Endodermal cell (in vitro differentiated cells): ENCODE measurements at regions not wholly inside any gene's neighbourhood (a gene's known extent, or its start where the extent isn't known, plus 50 kb on each side); places are given as distances from the start of the nearest gene placed in this dataset.
"Not testable (repeated sequence)": the region's sequence is repeated elsewhere in the genome, so short reads cannot be mapped to it uniquely, and the experiment has no call there.

Experiments used
- DNase-seq: peaks from one replicate; pipeline ENCODE4 v3.0.0-alpha.2; 2017
- H3K27ac ChIP-seq: 2 replicates; pipeline ENCODE4 v1.5.1; 2013; ENCODE audit warnings: mild to moderate bottlenecking, low read depth, low read length, moderate library complexity
- H3K27me3 ChIP-seq: 2 replicates; pipeline ENCODE4 v1.6.1; 2013; ENCODE audit warnings: mild to moderate bottlenecking, low read length, moderate library complexity; ENCODE audit not compliant: insufficient read depth, control insufficient read depth, poor library complexity, severe bottlenecking
- H3K36me3 ChIP-seq: 2 replicates; pipeline ENCODE4 v1.7.0; 2013; ENCODE audit warnings: mild to moderate bottlenecking, low read length, moderate library complexity; ENCODE audit not compliant: control insufficient read depth, insufficient read depth
- H3K4me1 ChIP-seq: one replicate; pipeline ENCODE4 v1.7.0; 2013; ENCODE audit warnings: low read length; ENCODE audit not compliant: control insufficient read depth, insufficient read depth
- H3K4me3 ChIP-seq: 2 replicates; pipeline ENCODE4 v1.5.1; 2013; ENCODE audit warnings: mild to moderate bottlenecking, low read length, moderate library complexity
- H3K9ac ChIP-seq: 2 replicates; pipeline ENCODE4 v1.6.1; 2013; ENCODE audit warnings: mild to moderate bottlenecking, low read length, moderate library complexity; ENCODE audit not compliant: poor library complexity, severe bottlenecking; ENCODE audit errors: extremely low read depth
- H3K9me3 ChIP-seq: 2 replicates; pipeline ENCODE4 v1.6.1; 2013; ENCODE audit warnings: mild to moderate bottlenecking, low read length, moderate library complexity; ENCODE audit not compliant: control insufficient read depth
- H3K27ac Mint-ChIP-seq: 2 replicates; pipeline ENCODE4 v1.8.0; 2020; ENCODE audit warnings: mixed read lengths
- H3K27me3 Mint-ChIP-seq: 2 replicates; pipeline ENCODE4 v1.8.0; 2021; ENCODE audit warnings: mild to moderate bottlenecking, mixed read lengths; ENCODE audit not compliant: insufficient read depth
- H3K36me3 Mint-ChIP-seq: 2 replicates; pipeline ENCODE4 v1.8.0; 2020; ENCODE audit warnings: low read depth, mixed read lengths
- H3K4me1 Mint-ChIP-seq: 2 replicates; pipeline ENCODE4 v1.8.0; 2020; ENCODE audit warnings: mixed read lengths
- H3K4me3 Mint-ChIP-seq: 2 replicates; pipeline ENCODE4 v1.8.0; 2020; ENCODE audit warnings: mild to moderate bottlenecking, moderate library complexity, mixed read lengths
- H3K9me3 Mint-ChIP-seq: 2 replicates; pipeline ENCODE4 v1.8.0; 2020; ENCODE audit warnings: mild to moderate bottlenecking, mixed read lengths
- WGBS, 2 experiments: methylation state at CpG; one replicate each; pipeline versions ENCODE4 v1.1.5 to v1.1.7; 2013; ENCODE audit warnings: missing lambda C conversion rate in 2 of 2, mixed read lengths in 1 of 2; ENCODE audit not compliant: insufficient coverage in 1 of 2, insufficient read length in 1 of 2; 5-methylcytosine and 5-hydroxymethylcytosine counted together
- TF ChIP-seq, protein P1 (sequence below): fragments of 200-600 bp; sonication (generic); conservative IDR thresholded peaks from 2 replicates; pipeline ENCODE4 v1.5.0; 2021; ENCODE audit warnings: antibody characterized with exemption, mild to moderate bottlenecking

DNA sequence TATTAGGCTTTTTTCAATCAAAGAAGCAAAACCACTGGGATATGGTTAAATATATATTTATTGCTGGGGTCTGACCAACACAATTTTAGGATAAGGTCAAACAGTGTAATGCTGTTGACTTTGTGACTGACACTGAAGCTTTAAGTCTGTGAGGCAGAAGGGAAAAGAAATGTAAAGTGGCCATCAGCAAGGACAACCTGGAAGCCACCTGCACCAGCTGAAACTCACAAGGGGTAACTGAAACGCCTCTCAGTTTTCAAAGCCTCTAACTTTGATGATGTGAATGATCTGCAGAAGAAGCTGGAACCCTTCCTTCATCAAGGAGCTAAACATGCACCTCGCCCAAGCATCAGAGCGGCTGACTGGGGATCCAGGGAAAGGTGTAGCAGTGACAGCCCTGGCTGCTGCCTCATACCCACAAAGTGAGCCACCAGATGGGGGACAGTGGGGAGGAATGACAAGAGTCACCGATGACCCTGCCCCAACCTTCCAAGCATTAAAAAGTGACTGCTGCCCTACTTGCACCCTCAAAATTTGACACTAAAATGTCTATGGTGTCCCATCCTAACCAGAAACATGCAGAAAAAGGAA lies 284.9 kb upstream of the CNTNAP2 start:
- Mint-ChIP-seq H3K4me3 (no peak overlapping the region), H3K4me1 (no peaks in the 10 kb centered on the region), H3K27me3 (no peaks in the 10 kb centered on the region), H3K36me3 (no peaks in the 10 kb centered on the region), H3K27ac (no peak overlapping the region), H3K9me3 (peaks cover 6% of the 10 kb centered on the region)
- no peak for DNase-seq
- no peaks in the 10 kb centered on the region for H3K9me3 ChIP-seq
- no peak overlapping the region for H3K9ac ChIP-seq
- H3K36me3 ChIP-seq = no peaks in the 10 kb centered on the region
- no peak overlapping the region for H3K27ac ChIP-seq
- no peaks in the 10 kb centered on the region for H3K4me1 ChIP-seq
- no peak overlapping the region for H3K4me3 ChIP-seq
- WGBS, 2 experiments = 88 to 93% methylated on average over 4 of the region's 4 CpGs
- TF ChIP-seq, protein P1, sequence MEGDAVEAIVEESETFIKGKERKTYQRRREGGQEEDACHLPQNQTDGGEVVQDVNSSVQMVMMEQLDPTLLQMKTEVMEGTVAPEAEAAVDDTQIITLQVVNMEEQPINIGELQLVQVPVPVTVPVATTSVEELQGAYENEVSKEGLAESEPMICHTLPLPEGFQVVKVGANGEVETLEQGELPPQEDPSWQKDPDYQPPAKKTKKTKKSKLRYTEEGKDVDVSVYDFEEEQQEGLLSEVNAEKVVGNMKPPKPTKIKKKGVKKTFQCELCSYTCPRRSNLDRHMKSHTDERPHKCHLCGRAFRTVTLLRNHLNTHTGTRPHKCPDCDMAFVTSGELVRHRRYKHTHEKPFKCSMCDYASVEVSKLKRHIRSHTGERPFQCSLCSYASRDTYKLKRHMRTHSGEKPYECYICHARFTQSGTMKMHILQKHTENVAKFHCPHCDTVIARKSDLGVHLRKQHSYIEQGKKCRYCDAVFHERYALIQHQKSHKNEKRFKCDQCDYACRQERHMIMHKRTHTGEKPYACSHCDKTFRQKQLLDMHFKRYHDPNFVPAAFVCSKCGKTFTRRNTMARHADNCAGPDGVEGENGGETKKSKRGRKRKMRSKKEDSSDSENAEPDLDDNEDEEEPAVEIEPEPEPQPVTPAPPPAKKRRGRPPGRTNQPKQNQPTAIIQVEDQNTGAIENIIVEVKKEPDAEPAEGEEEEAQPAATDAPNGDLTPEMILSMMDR = no peak
- H3K27me3 ChIP-seq = no peaks in the 10 kb centered on the region

GRCh38 chr7:145817687-145818086 lies 298.9 kb upstream of the CNTNAP2 start:
- Mint-ChIP-seq H3K27ac (no peak overlapping the region), H3K4me1 (no peaks in the 10 kb centered on the region), H3K4me3 (no peak overlapping the region), H3K27me3 (no peaks in the 10 kb centered on the region), H3K36me3 (no peaks in the 10 kb centered on the region), H3K9me3 (peaks cover 2% of the 10 kb centered on the region)
- H3K27me3 ChIP-seq = no peaks in the 10 kb centered on the region
- H3K36me3 ChIP-seq = no peaks in the 10 kb centered on the region
- no peaks in the 10 kb centered on the region for H3K4me1 ChIP-seq
- peak; percentile 56 for DNase-seq
- TF ChIP-seq, protein P1 = peak; percentile 34
- 86 to 87% methylated on average over 5 to 8 of the region's 8 CpGs for WGBS, 2 experiments
- no peak overlapping the region for H3K9ac ChIP-seq
- H3K9me3 ChIP-seq = no peaks in the 10 kb centered on the region
- H3K4me3 ChIP-seq = no peak overlapping the region
- H3K27ac ChIP-seq = no peak overlapping the region

- H3K27me3 ChIP-seq = no peaks in the 10 kb centered on the region
Measured at GRCh38 chr7:145812218-145812617, 304.4 kb upstream of the CNTNAP2 start.

DNA sequence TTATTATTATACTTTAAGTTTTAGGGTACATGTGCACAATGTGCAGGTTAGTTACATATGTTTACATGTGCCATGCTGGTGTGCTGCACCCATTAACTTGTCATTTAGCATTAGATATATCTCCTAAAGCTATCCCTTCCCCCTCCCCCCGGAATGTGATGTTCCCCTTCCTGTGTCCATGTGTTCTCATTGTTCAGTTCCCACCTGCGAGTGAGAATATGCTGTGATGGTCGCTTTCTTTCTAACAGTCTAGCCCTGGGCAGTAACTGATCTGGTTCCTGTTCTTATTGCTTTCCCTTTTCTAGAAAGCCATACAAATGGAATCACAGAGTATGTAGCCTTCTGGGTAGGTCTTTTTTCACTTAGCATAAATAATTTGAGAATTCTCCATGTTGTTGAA lies 311.1 kb upstream of the CNTNAP2 start:
- not testable (repeated sequence) for DNase-seq, H3K27ac ChIP-seq, H3K36me3 ChIP-seq, H3K4me3 ChIP-seq, H3K4me1 ChIP-seq, H3K27ac Mint-ChIP-seq, H3K9ac ChIP-seq, H3K27me3 Mint-ChIP-seq, H3K4me1 Mint-ChIP-seq, H3K9me3 ChIP-seq, H3K36me3 Mint-ChIP-seq, H3K4me3 Mint-ChIP-seq, H3K9me3 Mint-ChIP-seq
- H3K27me3 ChIP-seq = peaks cover 11% of the 10 kb centered on the region
- WGBS, 2 experiments = 80 to 84% methylated on average over 3 of the region's 3 CpGs

More at GRCh38 chr7:145812218-145812617, 304.4 kb upstream of the CNTNAP2 start:
- no peaks in the 10 kb centered on the region for H3K4me1 Mint-ChIP-seq
- no peaks in the 10 kb centered on the region for H3K9me3 Mint-ChIP-seq
- H3K4me3 ChIP-seq = no peak overlapping the region
- H3K4me1 ChIP-seq = no peaks in the 10 kb centered on the region
- H3K4me3 Mint-ChIP-seq = no peak overlapping the region
- no peaks in the 10 kb centered on the region for H3K36me3 Mint-ChIP-seq
- DNase-seq = no peak
- H3K9ac ChIP-seq = no peak overlapping the region
- H3K27ac ChIP-seq = no peak overlapping the region
- no peak overlapping the region for H3K27ac Mint-ChIP-seq
- no peaks in the 10 kb centered on the region for H3K27me3 Mint-ChIP-seq
- H3K9me3 ChIP-seq = no peaks in the 10 kb centered on the region
- no peaks in the 10 kb centered on the region for H3K36me3 ChIP-seq
- TF ChIP-seq, protein P1 = no peak
